ENCODE measurements at regions not wholly inside any gene's neighbourhood (a gene's known extent, or its start where the extent isn't known, plus 50 kb on each side); places are given as distances from the start of the nearest gene placed in this dataset.

DNA sequence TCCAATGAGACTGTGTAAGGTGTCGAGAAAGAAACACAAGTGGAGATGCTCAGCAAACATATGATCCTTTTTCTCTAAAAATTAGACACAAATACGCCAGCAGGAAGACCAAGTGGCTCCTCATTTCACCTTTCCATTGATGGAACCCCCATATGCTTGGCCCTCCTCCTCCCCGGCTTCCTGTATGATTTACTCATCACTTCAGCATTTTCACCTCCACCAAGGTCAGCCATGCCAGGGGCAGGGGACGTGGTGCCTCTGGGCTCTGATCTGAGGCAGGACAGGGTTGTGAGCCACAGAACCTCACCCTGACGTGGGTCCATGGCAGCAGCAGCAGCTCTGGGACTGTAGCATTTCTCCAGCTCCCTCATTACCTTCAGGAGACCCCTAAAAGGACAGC is 116.8 kb upstream of the PFKP start:
- H3K27me3 Mint-ChIP-seq (ENCODE audit: low read depth), result peaks cover 10% of the 10 kb centered on the region
- H3K9me3 Mint-ChIP-seq, result peaks cover 3% of the 10 kb centered on the region
- no peaks in the 10 kb centered on the region for H3K36me3 Mint-ChIP-seq (ENCODE audit: low read depth)
- H3K4me1 Mint-ChIP-seq (ENCODE audit: low read depth), result peaks cover 17% of the 10 kb centered on the region
- no peak overlapping the region for H3K4me3 Mint-ChIP-seq
- no peak overlapping the region for H3K27ac Mint-ChIP-seq

DNA sequence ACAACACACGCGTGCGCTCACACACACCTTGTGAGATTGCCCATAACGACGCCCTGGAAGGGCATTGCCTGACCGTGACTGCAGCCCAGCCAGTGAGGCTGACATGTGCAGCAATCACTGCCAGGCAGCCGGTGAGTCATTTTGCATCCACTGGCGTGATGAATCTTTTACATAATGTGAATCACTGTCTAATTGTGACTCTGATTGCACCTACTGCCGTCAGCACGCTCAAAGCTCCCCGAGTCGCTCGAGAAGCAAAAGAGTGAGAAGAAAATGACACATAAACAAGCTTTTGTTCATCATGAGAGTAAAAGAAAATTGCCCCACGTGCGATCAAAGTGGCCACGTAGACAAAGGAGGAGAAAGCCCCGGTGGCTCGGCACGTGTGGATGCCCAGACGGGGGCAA is 117.4 kb upstream of the PFKP start:
- peaks cover 17% of the 10 kb centered on the region for H3K4me1 Mint-ChIP-seq (ENCODE audit: low read depth)
- peaks cover 10% of the 10 kb centered on the region for H3K27me3 Mint-ChIP-seq (ENCODE audit: low read depth)
- no peaks in the 10 kb centered on the region for H3K36me3 Mint-ChIP-seq (ENCODE audit: low read depth)
- no peak overlapping the region for H3K4me3 Mint-ChIP-seq
- H3K27ac Mint-ChIP-seq, result no peak overlapping the region
- peaks cover 3% of the 10 kb centered on the region for H3K9me3 Mint-ChIP-seq

DNA sequence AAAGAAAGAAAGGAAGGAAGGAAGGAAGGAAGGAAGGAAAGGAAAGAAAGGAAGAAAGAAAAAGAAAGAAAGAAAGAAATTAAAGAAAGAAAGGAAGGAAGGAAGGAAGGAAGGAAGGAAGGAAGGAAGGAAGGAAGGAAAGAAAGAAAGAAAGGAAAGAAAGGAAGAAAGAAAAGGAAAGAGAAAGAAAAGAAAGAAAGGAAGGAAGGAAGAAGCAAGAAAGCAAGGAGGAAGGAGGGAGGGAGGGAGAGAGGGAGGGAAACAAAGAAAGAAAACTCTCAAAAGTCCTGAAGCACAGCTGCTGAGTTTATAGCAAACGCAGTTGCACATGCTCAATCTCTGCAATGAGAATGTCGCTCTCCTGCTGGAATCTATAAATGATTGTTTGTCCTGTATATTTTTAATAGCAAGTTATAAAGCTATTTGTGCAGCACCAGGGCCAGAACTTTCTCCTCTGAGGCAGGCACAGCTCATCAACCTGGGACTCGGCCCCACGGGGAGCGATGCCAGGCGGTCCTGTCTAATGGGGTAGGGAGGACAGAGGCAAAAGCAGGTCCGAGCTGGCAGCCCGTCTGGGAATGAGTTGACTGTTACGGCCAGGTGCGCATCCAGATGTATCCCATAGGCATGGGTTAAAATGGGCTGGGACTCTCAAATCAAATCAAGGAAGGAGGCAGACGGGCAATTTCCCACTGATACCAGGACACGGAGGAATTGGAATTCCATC is 118.0 kb upstream of the PFKP start:
- Mint-ChIP-seq H3K4me3 (no peak overlapping the region), H3K4me1 (ENCODE audit: low read depth) (peaks cover 17% of the 10 kb centered on the region), H3K9me3 (peaks cover 3% of the 10 kb centered on the region), H3K27me3 (ENCODE audit: low read depth) (peaks cover 14% of the 10 kb centered on the region), H3K27ac (no peak overlapping the region), H3K36me3 (ENCODE audit: low read depth) (no peaks in the 10 kb centered on the region)

DNA sequence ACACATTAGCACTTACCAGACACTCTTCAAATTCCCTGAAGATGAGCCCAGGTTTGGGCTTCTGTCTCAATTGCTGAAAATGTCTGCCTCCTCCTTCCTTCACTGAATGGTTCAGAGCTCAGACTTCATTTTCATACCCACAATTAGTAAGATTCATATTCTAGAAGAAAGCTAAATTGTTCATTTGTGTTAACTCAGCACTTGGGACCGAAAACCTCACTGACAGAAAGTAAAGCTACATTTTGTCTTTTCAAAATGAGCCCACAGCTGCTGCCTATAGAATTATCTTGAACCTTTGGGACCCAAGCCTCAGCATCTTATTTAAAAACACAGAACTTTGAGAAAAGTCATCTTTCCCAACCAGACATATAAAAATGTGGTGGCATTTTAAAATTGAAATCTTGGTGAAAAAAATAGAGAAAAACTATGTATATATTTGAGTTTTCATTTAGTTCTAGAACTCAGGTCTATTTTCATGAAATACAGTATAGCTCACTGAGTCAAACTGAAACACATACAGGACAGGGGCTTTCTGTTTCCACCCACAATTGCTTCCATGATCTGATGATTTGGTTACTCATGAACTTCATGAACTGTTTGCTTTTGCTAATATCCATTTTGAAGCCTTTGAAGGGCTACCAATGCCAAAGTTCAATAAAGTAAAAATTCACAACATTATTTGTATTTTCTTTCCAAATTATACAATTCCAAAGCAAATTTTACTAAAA is 119.1 kb upstream of the PFKP start:
- no peak overlapping the region for H3K4me3 Mint-ChIP-seq
- peaks cover 3% of the 10 kb centered on the region for H3K9me3 Mint-ChIP-seq
- H3K4me1 Mint-ChIP-seq (ENCODE audit: low read depth), result peaks cover 17% of the 10 kb centered on the region
- H3K36me3 Mint-ChIP-seq (ENCODE audit: low read depth), result no peaks in the 10 kb centered on the region
- peak overlapping the region; percentile 16 for H3K27ac Mint-ChIP-seq
- peaks cover 16% of the 10 kb centered on the region for H3K27me3 Mint-ChIP-seq (ENCODE audit: low read depth)

DNA sequence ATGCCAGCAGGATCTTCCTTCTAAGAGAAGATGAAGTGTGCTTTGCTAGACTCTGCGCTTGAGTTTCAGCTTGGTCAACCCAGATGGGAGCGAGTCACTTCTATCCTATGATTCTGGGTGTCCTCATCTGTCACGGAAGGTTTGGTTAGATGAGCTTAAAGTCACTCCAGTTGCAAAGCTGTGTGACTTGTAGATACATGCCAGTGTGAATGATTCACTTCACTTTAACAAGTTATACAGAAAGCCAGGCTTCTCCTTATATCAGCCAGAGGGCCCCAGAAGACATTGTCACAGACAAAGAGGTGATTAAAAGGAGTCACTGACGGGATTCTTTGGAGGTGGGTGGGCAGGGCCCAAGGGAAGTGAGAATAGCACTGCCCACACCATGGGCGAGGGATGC is 122.6 kb upstream of the PFKP start:
- Mint-ChIP-seq H3K4me1 (ENCODE audit: low read depth) (peaks cover 15% of the 10 kb centered on the region), H3K9me3 (no peaks in the 10 kb centered on the region), H3K27me3 (ENCODE audit: low read depth) (peaks cover 20% of the 10 kb centered on the region), H3K27ac (no peak overlapping the region), H3K4me3 (no peak overlapping the region), H3K36me3 (ENCODE audit: low read depth) (no peaks in the 10 kb centered on the region)

DNA sequence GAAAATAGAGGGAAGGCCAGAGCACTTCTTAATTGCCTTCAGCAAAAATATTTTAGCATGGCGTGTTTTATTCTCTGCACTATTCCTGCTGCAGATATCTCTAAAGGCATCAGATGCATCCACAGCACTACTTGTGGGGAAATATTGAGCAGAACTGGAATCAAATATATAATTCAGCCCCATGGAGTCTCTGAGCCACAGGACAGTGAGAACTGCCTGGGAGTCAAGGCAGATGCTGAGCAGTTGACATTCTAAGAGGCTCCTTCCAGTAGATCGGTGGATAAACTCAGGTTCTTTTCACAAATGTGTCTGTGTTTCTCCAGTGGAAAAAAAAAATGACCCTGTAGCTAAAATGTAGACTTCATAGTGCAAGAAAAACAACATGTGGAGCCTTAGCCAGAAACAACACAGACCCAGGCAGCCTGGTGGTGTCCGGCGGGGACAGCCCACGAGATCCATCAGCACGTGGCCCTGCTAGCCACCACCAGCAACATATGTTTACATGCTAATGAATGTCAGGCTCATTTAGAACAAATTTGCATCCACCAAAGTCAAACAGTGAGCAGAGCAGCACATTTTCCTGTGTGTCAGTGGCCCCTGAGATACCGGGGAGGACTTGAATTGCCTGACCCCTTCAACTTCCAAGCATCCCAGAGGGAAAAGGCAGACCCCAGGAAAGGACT is 123.3 kb upstream of the PFKP start:
- Mint-ChIP-seq H3K36me3 (ENCODE audit: low read depth) (no peaks in the 10 kb centered on the region), H3K4me3 (no peak overlapping the region), H3K9me3 (no peaks in the 10 kb centered on the region), H3K27me3 (ENCODE audit: low read depth) (peaks cover 25% of the 10 kb centered on the region), H3K27ac (no peak overlapping the region), H3K4me1 (ENCODE audit: low read depth) (peaks cover 11% of the 10 kb centered on the region)

DNA sequence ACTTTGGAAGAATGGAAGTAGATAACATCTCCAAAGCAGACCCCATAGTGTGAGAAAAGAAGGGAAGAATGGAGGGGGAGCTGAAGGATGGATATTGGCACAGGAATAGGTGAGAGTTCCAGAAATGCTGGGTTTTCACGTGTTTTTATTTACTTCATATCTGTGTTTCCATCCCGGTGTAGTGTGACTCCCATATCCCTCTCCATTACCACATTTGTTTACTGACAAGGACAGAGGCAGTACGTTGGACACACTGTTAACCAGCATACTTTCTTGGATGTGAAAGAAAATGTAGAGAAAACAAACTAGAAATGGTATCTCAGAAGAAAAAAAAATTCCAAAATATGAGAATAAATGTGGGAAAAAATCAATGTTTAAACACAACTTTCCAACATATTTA is 124.4 kb upstream of the PFKP start:
- Mint-ChIP-seq H3K36me3 (ENCODE audit: low read depth) (no peaks in the 10 kb centered on the region), H3K9me3 (no peaks in the 10 kb centered on the region), H3K4me1 (ENCODE audit: low read depth) (peaks cover under 1% of the 10 kb centered on the region), H3K4me3 (no peak overlapping the region), H3K27me3 (ENCODE audit: low read depth) (peaks cover 32% of the 10 kb centered on the region), H3K27ac (no peak overlapping the region)

DNA sequence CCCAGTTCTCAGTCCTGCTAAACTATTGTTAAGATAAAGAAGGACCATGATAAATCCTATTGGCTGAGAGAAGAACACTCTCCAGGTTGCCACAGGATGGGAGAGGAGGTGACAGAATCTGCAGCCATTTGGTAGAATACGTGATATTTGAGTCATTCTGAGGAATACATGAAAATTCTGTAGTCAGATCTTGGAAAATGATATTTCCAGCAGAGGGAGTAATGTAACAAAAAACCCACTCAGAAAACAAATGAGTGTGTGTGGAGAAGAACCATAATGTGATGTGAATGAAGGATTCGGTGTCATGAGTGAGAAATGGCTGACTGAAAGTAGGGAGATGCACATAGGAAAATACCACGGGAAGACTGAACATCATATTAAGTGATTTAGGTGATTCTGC is 128.5 kb upstream of the PFKP start:
- Mint-ChIP-seq H3K27me3 (ENCODE audit: low read depth) (peaks cover 29% of the 10 kb centered on the region), H3K4me3 (no peak overlapping the region), H3K4me1 (ENCODE audit: low read depth) (no peaks in the 10 kb centered on the region), H3K9me3 (no peaks in the 10 kb centered on the region), H3K36me3 (ENCODE audit: low read depth) (no peaks in the 10 kb centered on the region), H3K27ac (no peak overlapping the region)

DNA sequence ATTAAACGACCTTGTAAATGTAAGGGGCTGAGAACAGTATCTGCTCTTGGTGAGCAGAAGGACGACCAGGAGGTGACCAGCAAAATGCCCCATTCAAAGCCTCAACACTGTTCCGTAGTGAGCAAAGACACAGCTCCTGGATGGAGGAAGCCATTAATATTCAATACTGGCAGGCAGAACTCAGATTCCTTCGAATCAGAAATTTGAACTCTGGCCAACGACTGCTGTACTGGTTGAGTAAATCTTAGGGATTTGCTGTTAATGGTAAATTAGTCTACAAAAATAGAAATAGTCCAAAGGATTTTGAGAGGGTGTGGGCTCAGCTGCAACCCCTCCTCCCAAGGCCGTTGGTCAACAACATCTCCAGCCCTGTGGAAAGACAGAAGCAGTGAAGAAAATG is 130.5 kb upstream of the PFKP start:
- H3K4me1 Mint-ChIP-seq (ENCODE audit: low read depth), result no peaks in the 10 kb centered on the region
- no peak overlapping the region for H3K27ac Mint-ChIP-seq
- no peak overlapping the region for H3K4me3 Mint-ChIP-seq
- no peaks in the 10 kb centered on the region for H3K36me3 Mint-ChIP-seq (ENCODE audit: low read depth)
- H3K27me3 Mint-ChIP-seq (ENCODE audit: low read depth), result peaks cover 30% of the 10 kb centered on the region
- H3K9me3 Mint-ChIP-seq, result no peaks in the 10 kb centered on the region

DNA sequence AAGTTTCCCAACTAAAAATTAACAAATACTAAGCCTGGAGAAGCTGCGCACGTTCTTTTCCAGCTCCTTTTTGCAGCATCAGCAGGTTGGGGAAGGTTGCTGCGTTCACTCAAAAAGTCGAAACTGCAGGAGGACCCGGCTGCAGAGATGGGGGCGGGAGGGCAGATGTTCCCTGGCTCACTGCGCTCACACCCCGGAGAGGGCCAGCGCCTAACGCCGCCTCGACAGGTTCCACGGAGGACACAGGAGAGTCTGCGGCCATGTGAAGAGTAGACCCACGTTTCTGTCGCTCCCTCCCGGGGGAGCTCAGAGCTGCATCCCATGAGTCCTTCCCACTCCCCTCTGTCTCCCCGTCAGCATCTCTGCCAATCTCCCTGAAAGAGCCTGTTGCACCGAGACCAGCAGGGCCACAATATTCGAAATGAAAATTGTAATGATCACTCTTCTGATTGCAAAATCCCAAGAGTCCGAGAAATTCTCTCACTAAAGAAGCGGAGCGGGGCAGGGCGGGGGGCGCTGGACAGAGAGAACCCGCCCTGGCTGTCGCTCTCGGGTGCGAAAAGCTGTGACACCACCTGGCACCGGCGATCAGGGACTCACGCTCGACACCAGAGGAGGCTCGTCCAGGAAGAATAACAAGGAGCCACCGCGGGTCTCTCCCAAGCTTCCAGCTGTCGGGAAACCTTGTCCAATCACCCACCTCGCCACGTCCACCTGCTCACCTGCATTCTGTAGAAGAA is 131.5 kb upstream of the PFKP start:
- Mint-ChIP-seq H3K27me3 (ENCODE audit: low read depth) (peaks cover 23% of the 10 kb centered on the region), H3K36me3 (ENCODE audit: low read depth) (no peaks in the 10 kb centered on the region)

DNA sequence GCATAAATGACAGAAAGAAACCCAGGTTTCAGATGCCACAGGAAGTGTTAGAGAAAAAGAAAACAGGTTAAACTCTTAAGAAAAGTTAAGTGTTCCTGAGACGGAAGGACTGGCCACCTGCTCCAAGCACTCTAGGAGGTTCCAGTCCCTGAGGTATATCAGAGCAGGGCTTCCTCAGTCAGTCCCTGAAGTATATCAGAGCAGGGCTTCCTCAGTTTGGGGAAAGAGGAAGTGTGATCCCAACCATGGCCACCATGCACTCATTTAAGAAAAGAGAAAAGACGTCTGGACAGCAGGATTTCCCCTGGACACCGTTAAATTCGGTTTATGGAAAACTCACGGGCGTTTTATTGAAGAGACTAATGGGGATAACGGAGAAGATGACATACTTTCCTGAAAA is 133.4 kb upstream of the PFKP start:
- H3K4me1 Mint-ChIP-seq (ENCODE audit: low read depth), result no peaks in the 10 kb centered on the region
- H3K27me3 Mint-ChIP-seq (ENCODE audit: low read depth), result peaks cover 17% of the 10 kb centered on the region
- H3K36me3 Mint-ChIP-seq (ENCODE audit: low read depth), result no peaks in the 10 kb centered on the region
- no peaks in the 10 kb centered on the region for H3K9me3 Mint-ChIP-seq
- H3K4me3 Mint-ChIP-seq, result no peak overlapping the region
- H3K27ac Mint-ChIP-seq, result no peak overlapping the region

More for the DNA sequence above, 131.5 kb upstream of the PFKP start:
- Mint-ChIP-seq H3K9me3 (no peaks in the 10 kb centered on the region), H3K27ac (no peak overlapping the region), H3K4me1 (ENCODE audit: low read depth) (no peaks in the 10 kb centered on the region), H3K4me3 (no peak overlapping the region)

DNA sequence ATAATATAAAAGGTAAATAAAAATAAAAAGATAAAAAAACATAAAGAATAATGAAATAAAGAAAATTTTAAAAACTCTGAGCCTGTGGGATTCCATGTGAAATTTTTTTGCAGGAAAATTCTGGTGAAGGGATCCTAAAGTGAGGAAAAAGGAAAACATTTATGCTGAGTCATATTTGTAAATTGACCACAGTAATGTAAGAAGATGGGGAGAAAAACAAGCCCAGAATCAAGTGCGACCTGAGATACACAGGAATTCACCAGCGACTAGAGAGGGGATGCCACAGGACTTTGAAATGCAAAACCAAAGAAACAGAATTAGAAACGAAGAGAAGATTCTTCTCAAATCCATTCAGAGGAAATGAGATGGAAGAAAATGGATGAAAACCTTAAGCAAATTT is 133.8 kb upstream of the PFKP start:
- Mint-ChIP-seq H3K27me3 (ENCODE audit: low read depth) (peaks cover 14% of the 10 kb centered on the region), H3K27ac (no peak overlapping the region), H3K9me3 (no peaks in the 10 kb centered on the region), H3K36me3 (ENCODE audit: low read depth) (no peaks in the 10 kb centered on the region), H3K4me1 (ENCODE audit: low read depth) (no peaks in the 10 kb centered on the region), H3K4me3 (no peak overlapping the region)

DNA sequence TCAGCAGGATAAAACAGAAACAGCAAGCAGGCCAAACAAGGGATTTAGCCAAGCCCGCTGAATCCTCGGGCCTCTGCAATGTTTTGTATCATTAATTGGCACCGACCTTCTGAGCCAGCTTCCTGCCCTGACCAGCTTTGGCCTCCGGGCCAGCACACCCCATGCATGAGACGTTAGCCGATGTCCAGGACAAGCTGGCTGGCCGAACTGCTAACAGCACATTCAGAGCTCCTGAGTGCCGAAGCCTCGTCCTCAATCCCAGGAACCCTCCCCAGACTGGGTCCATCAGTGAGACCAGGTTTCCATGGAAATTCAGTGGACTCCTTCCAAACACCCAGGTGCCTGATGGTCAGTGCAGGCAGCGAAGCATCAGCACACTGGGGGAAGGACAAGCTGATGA is 134.3 kb upstream of the PFKP start:
- no peaks in the 10 kb centered on the region for H3K9me3 Mint-ChIP-seq
- no peaks in the 10 kb centered on the region for H3K36me3 Mint-ChIP-seq (ENCODE audit: low read depth)
- no peak overlapping the region for H3K4me3 Mint-ChIP-seq
- no peak overlapping the region for H3K27ac Mint-ChIP-seq
- H3K27me3 Mint-ChIP-seq (ENCODE audit: low read depth), result peaks cover 16% of the 10 kb centered on the region
- peaks cover 2% of the 10 kb centered on the region for H3K4me1 Mint-ChIP-seq (ENCODE audit: low read depth)

DNA sequence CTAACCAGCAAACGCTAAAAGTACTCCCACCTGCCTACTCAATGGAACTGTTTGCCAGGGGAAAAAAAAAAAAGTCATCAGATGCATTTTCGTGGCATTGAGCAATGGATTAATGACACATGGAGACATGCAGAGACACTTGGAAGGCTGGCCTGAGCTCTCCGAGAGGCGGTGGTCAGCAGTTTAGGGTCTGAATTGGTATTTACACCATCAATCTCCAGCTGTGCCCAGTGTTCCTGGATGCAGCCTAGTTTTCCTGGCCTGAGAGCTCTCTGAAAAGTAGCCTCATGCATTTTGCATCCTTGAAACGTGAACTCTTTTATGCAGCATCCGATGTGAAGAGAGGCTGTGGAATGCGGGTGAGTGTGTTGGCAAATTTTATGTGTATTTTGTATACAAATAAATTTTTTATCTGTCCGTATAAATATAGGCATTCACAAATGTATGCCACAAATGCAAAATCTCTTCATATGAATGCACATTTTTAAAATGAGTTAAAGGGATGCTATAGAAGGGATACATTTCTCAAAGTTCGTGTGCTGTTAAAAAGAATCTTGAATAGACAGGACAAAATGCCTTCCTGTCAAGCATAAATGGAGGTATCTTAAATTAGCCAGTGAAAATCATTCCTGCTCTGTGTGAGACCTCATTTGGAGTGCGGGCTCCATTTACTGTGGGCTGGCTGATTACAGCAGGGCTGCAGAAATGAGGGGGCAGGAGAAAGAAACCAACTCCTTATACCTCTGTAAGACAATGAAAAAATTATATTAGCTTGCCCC is 137.7 kb upstream of the PFKP start:
- Mint-ChIP-seq H3K36me3 (ENCODE audit: low read depth) (no peaks in the 10 kb centered on the region), H3K4me3 (no peak overlapping the region), H3K27me3 (ENCODE audit: low read depth) (peaks cover 22% of the 10 kb centered on the region), H3K9me3 (no peaks in the 10 kb centered on the region), H3K27ac (no peak overlapping the region), H3K4me1 (ENCODE audit: low read depth) (peaks cover 3% of the 10 kb centered on the region)

Data from T-helper 1 cell treated with Interleukin-12 subunit alpha and Interleukin-12 subunit beta and Interleukin-4 antibody, amounts not matched to agents 30 μg/mL and 1 μg/mL, for 36 hours (primary cell).